H1 (cell line): ENCODE measurements at regions not wholly inside any gene's neighbourhood (a gene's known extent, or its start where the extent isn't known, plus 50 kb on each side); places are given as distances from the start of the nearest gene placed in this dataset.

ENCODE experiments used
- CTCF ChIA-PET: fragments of 300-600 bp; sonication (Branson Sonifier 250); formaldehyde crosslinking; loops from one replicate; lab custom pipeline; 2021; ENCODE audit not compliant: partially characterized antibody; lab: Charles Lee
- POLR2A ChIA-PET: fragments of 300-600 bp; sonication (Branson Sonifier 250); formaldehyde crosslinking; loops from one replicate; lab custom pipeline; 2021; ENCODE audit warnings: inconsistent platforms; ENCODE audit not compliant: partially characterized antibody; lab: Charles Lee
- DNase-seq, 2 experiments: peaks; one replicate each; pipeline versions ENCODE4 v3.0.0 to v3.0.0-alpha.2; 2010 to 2022; ENCODE audit warnings: low spot score in 2 of 2, low read depth in 1 of 2, mixed read lengths in 1 of 2
- FAIRE-seq: peaks from 2 replicates; lab custom pipeline; 2011; peaks lifted over from hg19 to GRCh38; lab: Jason Lieb, UNC
- H2AFZ ChIP-seq: 2 replicates; pipeline ENCODE4 v1.8.1; 2012; ENCODE audit warnings: low read length, inconsistent platforms
- H2AK5ac ChIP-seq: 2 replicates; pipeline ENCODE4 v1.6.1; 2013; ENCODE audit warnings: low read depth, low read length
- H2BK120ac ChIP-seq: replicated peaks from 2 replicates; pipeline ENCODE3; 2013; ENCODE audit warnings: low read depth, low read length, inconsistent platforms
- H2BK12ac ChIP-seq: 2 replicates; pipeline ENCODE4 v1.6.1; 2013; ENCODE audit warnings: low read depth, low read length
- H2BK15ac ChIP-seq: 2 replicates; pipeline ENCODE4 v1.6.1; 2013; ENCODE audit warnings: low read length
- H2BK20ac ChIP-seq: 2 replicates; pipeline ENCODE4 v1.6.1; 2013; ENCODE audit warnings: low read length
- H2BK5ac ChIP-seq: 2 replicates; pipeline ENCODE4 v1.6.1; 2013; ENCODE audit warnings: low read depth, low read length
- H3K14ac ChIP-seq: 2 replicates; pipeline ENCODE4 v1.6.1; 2013; ENCODE audit warnings: inconsistent platforms; ENCODE audit not compliant: insufficient read length
- H3K18ac ChIP-seq: 2 replicates; pipeline ENCODE4 v1.6.1; 2013; ENCODE audit warnings: low read length; ENCODE audit errors: extremely low read depth
- H3K23ac ChIP-seq: 2 replicates; pipeline ENCODE4 v1.6.1; 2013; ENCODE audit warnings: inconsistent platforms; ENCODE audit not compliant: insufficient read length
- H3K23me2 ChIP-seq: 2 replicates; pipeline ENCODE4 v1.6.1; 2013; ENCODE audit warnings: low read depth, low read length
- H3K27ac ChIP-seq: 2 replicates; pipeline ENCODE4 v1.6.1; 2011; ENCODE audit warnings: low read depth, low read length, inconsistent platforms
- H3K27me3 ChIP-seq, 4 experiments: replicated peaks in 1 of 4; 1 replicate in 1 of 4; 2 replicates in 3 of 4; pipeline versions ENCODE4 v1.6.1 to v1.8.1; 2011 to 2013; ENCODE audit warnings: low read length in 3 of 4, mild to moderate bottlenecking in 3 of 4, inconsistent platforms in 2 of 4, mixed read lengths in 2 of 4, moderate library complexity in 1 of 4; ENCODE audit not compliant: control insufficient read depth in 3 of 4, insufficient read depth in 3 of 4; ENCODE audit errors: extremely low read depth in 1 of 4
- H3K36me3 ChIP-seq, 4 experiments: 2 replicates each; pipeline versions ENCODE4 v1.6.1 to v1.8.1; 2011 to 2013; ENCODE audit warnings: mild to moderate bottlenecking in 4 of 4, low read length in 3 of 4, moderate library complexity in 2 of 4, control low read depth in 1 of 4, inconsistent platforms in 1 of 4; ENCODE audit not compliant: insufficient read depth in 4 of 4, control insufficient read depth in 2 of 4
- H3K4ac ChIP-seq: replicated peaks from 2 replicates; pipeline ENCODE3; 2013; ENCODE audit warnings: low read length, low read depth, mixed read lengths, inconsistent platforms; ENCODE audit not compliant: insufficient read length
- H3K4me1 ChIP-seq, 4 experiments: replicated peaks in 1 of 4; 1 replicate in 1 of 4; 2 replicates in 3 of 4; pipeline versions ENCODE4 v1.6.1 to v1.8.1; 2011 to 2013; ENCODE audit warnings: low read length in 3 of 4, inconsistent platforms in 2 of 4, mixed read lengths in 1 of 4; ENCODE audit not compliant: insufficient read depth in 4 of 4, control insufficient read depth in 3 of 4
- H3K4me2 ChIP-seq, 2 experiments: 2 replicates each; pipeline versions ENCODE4 v1.6.1 to v1.8.1; 2011 to 2013; ENCODE audit warnings: low read depth in 2 of 2, low read length in 2 of 2, control low read depth in 1 of 2, inconsistent platforms in 1 of 2, mild to moderate bottlenecking in 1 of 2; ENCODE audit not compliant: insufficient read depth in 1 of 2
- H3K4me3 ChIP-seq, 4 experiments: fragments of 200-600, 300-600 bp in 1 of 4; sonication (generic), shearing (Covaris generic), sonication (Bioruptor Twin) in 1 of 4; 2 replicates each; pipeline versions ENCODE4 v1.5.1 to v1.8.1; 2011 to 2016; ENCODE audit warnings: low read length in 4 of 4, low read depth in 3 of 4, control low read depth in 2 of 4, inconsistent platforms in 2 of 4, mild to moderate bottlenecking in 2 of 4, mixed read lengths in 1 of 4, moderate library complexity in 1 of 4; ENCODE audit not compliant: insufficient read depth in 2 of 4; ENCODE audit errors: extremely low read depth in 1 of 4
- H3K56ac ChIP-seq: replicated peaks from 2 replicates; pipeline ENCODE3; 2013; ENCODE audit warnings: low read depth, mild to moderate bottlenecking, mixed read lengths, low read length, inconsistent platforms; ENCODE audit not compliant: insufficient read length
- H3K79me1 ChIP-seq: 2 replicates; pipeline ENCODE4 v1.6.1; 2013; ENCODE audit warnings: low read depth, low read length, control low read depth
- H3K79me2 ChIP-seq, 2 experiments: 2 replicates each; pipeline versions ENCODE4 v1.6.1 to v1.8.1; 2012 to 2013; ENCODE audit warnings: low read length in 2 of 2, mild to moderate bottlenecking in 2 of 2, inconsistent platforms in 1 of 2; ENCODE audit not compliant: insufficient read depth in 2 of 2, control insufficient read depth in 1 of 2
- H3K9ac ChIP-seq, 4 experiments: replicated peaks in 1 of 4; 1 replicate in 1 of 4; 2 replicates in 3 of 4; pipeline versions ENCODE4 v1.6.1 to v1.8.1; 2011 to 2013; ENCODE audit warnings: low read depth in 3 of 4, low read length in 3 of 4, control low read depth in 2 of 4, mild to moderate bottlenecking in 2 of 4, moderate library complexity in 2 of 4, inconsistent platforms in 1 of 4; ENCODE audit errors: extremely low read depth in 1 of 4
- H3K9me3 ChIP-seq, 2 experiments: 2 replicates each; pipeline versions ENCODE4 v1.6.1 to v1.8.1; 2012 to 2013; ENCODE audit warnings: mild to moderate bottlenecking in 2 of 2, moderate library complexity in 2 of 2, control low read depth in 1 of 2, inconsistent platforms in 1 of 2, low read depth in 1 of 2, low read length in 1 of 2, mixed read lengths in 1 of 2; ENCODE audit not compliant: insufficient read depth in 2 of 2
- H4K20me1 ChIP-seq, 2 experiments: replicated peaks in 1 of 2; 2 replicates each; pipeline versions ENCODE3 to v1.8.1; 2011 to 2013; ENCODE audit warnings: inconsistent platforms in 2 of 2, low read length in 2 of 2, mild to moderate bottlenecking in 1 of 2; ENCODE audit not compliant: insufficient read depth in 2 of 2, control insufficient read depth in 1 of 2
- H4K5ac ChIP-seq: 2 replicates; pipeline ENCODE4 v1.6.1; 2013; ENCODE audit warnings: low read length, low read depth, mixed read lengths, inconsistent platforms; ENCODE audit not compliant: insufficient read length
- H4K8ac ChIP-seq: 2 replicates; pipeline ENCODE4 v1.8.0; 2013; ENCODE audit warnings: mild to moderate bottlenecking, moderate library complexity, low read length, inconsistent platforms; ENCODE audit not compliant: insufficient read depth; ENCODE audit errors: extremely low read depth
- H4K91ac ChIP-seq: replicated peaks from 2 replicates; pipeline ENCODE3; 2013; ENCODE audit warnings: low read length, mixed read lengths, inconsistent platforms; ENCODE audit not compliant: insufficient read length
- MAFK ChIP-seq: IDR thresholded peaks from 2 replicates; pipeline ENCODE4 v1.6.1; 2012; ENCODE audit warnings: low read depth, mild to moderate bottlenecking, improper control_type of control experiment, low read length
- WGBS, 2 experiments: shearing (Covaris generic) in 1 of 2; methylation state at CpG; one replicate each; pipeline versions ENCODE4 v1.1.6 to v1.1.7; 2013 to 2015; ENCODE audit warnings: low lambda C conversion rate in 2 of 2, mixed read lengths in 2 of 2, inconsistent platforms in 1 of 2, low coverage in 1 of 2, missing lambda C conversion rate in 1 of 2; ENCODE audit not compliant: insufficient replicate concordance in 2 of 2, insufficient coverage in 1 of 2, insufficient read length in 1 of 2; ENCODE audit errors: extremely low coverage in 1 of 2, missing lambda C conversion rate in 1 of 2; 5-methylcytosine and 5-hydroxymethylcytosine counted together

DNA sequence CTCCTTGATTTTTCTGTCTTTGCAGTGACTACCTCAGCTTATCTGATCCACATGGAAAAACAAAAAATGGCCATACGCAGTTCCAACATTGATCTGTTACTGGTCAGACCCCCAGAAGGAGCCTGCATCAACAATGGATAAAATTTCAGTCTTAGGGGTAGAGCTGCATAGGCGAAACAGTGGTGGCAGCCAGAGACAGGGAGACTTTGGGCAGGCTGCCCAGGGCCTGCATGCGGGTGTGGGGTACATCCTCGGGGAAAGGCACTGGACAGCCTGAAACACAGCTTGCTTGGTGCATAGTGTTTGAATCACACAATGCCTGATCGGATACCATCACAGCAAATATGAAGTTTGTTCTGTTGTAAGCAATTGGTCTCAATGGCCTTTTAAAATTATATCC is 847.8 kb downstream of the QKI start:
- H3K23ac ChIP-seq, result no peak overlapping the region
- H4K8ac ChIP-seq, result no peak overlapping the region
- no peak for DNase-seq
- no peak overlapping the region for H3K56ac ChIP-seq
- FAIRE-seq, result no peak
- no peak overlapping the region for H2BK120ac ChIP-seq
- no peak overlapping the region for H3K9ac ChIP-seq
- H3K36me3 ChIP-seq, result no peaks in the 10 kb centered on the region
- no peak overlapping the region for H2AK5ac ChIP-seq
- H3K79me1 ChIP-seq, result no peaks in the 10 kb centered on the region
- H3K27me3 ChIP-seq, result no peaks in the 10 kb centered on the region
- H2BK5ac ChIP-seq, result no peak overlapping the region
- no peak overlapping the region for H3K4me3 ChIP-seq
- H3K27ac ChIP-seq, result no peak overlapping the region
- no peak overlapping the region for H2BK15ac ChIP-seq
- no peaks in the 10 kb centered on the region for H4K20me1 ChIP-seq
- no peak overlapping the region for H2BK20ac ChIP-seq
- no peaks in the 10 kb centered on the region for H3K9me3 ChIP-seq
- H3K4ac ChIP-seq, result no peak overlapping the region
- H4K5ac ChIP-seq, result no peak overlapping the region
- no peaks in the 10 kb centered on the region for H3K4me1 ChIP-seq
- no peak overlapping the region for H3K18ac ChIP-seq
- H3K79me2 ChIP-seq, result no peaks in the 10 kb centered on the region
- H2AFZ ChIP-seq, result peak overlapping the region; percentile 83; the same call in 1 of the 2 replicates
- POLR2A ChIA-PET, result no interaction called here
- no peak overlapping the region for H3K4me2 ChIP-seq
- TF ChIP-seq MAFK, result no peak
- WGBS, 2 experiments, result 81% methylated on average over 5 of the region's 5 CpGs; no CpG with 5 or more reads in 1 of the 2 experiments
- H3K14ac ChIP-seq, result no peak overlapping the region
- H2BK12ac ChIP-seq, result no peak overlapping the region
- CTCF ChIA-PET, result no interaction called here
- no peak overlapping the region for H4K91ac ChIP-seq
- H3K23me2 ChIP-seq, result no peaks in the 10 kb centered on the region
